ENCODE measurements at regions not wholly inside any gene's neighbourhood (a gene's known extent, or its start where the extent isn't known, plus 50 kb on each side); places are given as distances from the start of the nearest gene placed in this dataset.

- no peak for TF ChIP-seq POLR2A (IDR thresholded peaks at IDR 0.05; ENCODE audit: low read depth, low read length)
- DNase-seq (ENCODE audit: insufficient read length, low spot score) (no peak), FAIRE-seq (no peak)
These were observed 224.8 kb upstream of the LYZL1 start for GRCh38 chr10:29063806-29064644.

DNA sequence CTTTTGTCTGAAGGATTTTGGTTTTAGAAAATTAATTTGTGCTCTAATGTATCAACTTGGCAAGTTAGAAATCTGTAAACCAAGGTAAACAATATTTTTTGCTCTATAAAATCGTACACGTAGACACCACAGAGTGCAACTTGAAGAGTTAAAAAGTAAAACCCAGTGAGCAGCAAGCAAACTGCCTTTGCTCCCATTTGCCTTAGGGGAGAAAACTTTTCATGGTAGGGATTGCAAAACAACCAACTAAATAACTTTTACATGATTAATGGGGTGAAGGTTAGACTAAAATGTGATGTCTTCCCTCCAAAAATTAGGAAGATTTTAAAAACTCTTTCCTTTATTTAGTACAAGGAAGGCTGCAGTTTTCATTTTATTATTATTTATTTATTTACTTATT lies 224.2 kb upstream of the LYZL1 start:
- no peak for FAIRE-seq
- TF ChIP-seq POLR2A (IDR thresholded peaks at IDR 0.05; ENCODE audit: low read depth, low read length): no peak
- DNase-seq (ENCODE audit: insufficient read length, low spot score): no peak

DNA sequence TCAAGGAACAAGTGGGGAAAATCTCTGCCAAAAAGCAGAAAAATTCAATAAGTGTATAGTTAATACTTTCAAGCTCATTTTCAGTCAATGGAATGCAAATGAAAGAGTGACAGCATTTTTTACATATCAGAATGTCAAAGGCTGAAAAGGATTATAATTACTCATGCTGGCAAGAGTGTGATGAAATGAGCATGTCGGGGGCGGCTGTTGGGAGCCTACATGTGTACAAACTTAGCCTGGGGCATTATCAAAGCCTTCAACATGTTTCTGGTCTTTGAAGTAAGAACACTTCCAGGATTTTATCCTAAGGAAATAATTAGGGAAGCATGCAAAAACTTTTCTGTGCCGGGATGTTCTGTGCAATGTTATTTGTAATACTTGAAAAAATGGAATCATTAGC lies 221.7 kb upstream of the LYZL1 start:
- DNase-seq (ENCODE audit: insufficient read length, low spot score) (no peak), FAIRE-seq (no peak)
- no peak for TF ChIP-seq POLR2A (IDR thresholded peaks at IDR 0.05; ENCODE audit: low read depth, low read length)

GRCh38 chr10:29067628-29068027 lies 221.2 kb upstream of the LYZL1 start:
- DNase-seq (ENCODE audit: insufficient read length, low spot score): no peak
- FAIRE-seq: no peak

GRCh38 chr10:29068302-29068701 lies 220.6 kb upstream of the LYZL1 start:
- FAIRE-seq (no peak), DNase-seq (ENCODE audit: insufficient read length, low spot score) (no peak)
- TF ChIP-seq POLR2A (IDR thresholded peaks at IDR 0.05; ENCODE audit: low read depth, low read length): no peak

More at GRCh38 chr10:29067628-29068027, 221.2 kb upstream of the LYZL1 start:
- TF ChIP-seq POLR2A (IDR thresholded peaks at IDR 0.05; ENCODE audit: low read depth, low read length): no peak

DNA sequence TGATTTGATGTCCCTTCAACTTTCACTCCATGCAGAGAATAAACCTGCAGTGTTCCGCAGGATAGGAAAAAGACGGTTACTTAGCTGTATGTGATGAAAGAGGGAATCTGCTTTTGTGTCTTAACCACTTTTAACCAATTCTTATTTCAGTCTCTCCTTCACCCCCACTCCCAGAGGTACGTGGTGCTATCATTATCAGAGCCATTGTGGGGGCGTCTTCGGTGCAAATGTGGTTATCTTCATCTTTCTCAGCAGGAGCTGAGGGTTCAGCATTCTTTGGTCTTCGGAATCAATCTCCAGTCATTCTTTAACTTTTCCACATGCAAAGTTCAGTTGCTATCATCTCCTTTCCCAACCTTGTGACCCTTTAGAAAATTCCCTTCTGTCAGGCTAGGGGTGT lies 219.9 kb upstream of the LYZL1 start:
- FAIRE-seq: no peak
- no peak for DNase-seq (ENCODE audit: insufficient read length, low spot score)
- TF ChIP-seq POLR2A (IDR thresholded peaks at IDR 0.05; ENCODE audit: low read depth, low read length): no peak

GRCh38 chr10:29069941-29070340 lies 218.9 kb upstream of the LYZL1 start:
- no peak for TF ChIP-seq POLR2A (IDR thresholded peaks at IDR 0.05; ENCODE audit: low read depth, low read length)
- FAIRE-seq (no peak), DNase-seq (ENCODE audit: insufficient read length, low spot score) (no peak)

DNA sequence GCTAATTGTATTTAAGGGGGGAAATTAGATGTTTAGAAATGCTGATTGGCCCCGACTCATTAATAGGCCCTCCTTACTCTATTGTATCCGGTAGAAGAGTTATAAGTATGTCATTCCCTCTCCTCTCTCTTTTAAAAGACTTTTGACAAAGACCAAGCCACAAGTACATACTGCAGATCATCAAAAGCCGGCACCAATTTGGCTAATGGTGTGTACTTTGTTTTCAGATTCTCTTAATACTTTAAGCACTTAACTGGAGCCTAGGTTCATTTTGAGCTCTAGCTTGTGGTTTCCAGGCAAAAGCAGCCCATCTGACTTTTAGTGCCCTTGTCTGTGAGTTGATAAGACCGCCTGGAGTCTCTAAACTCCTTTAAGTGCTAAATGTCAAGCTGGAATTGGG lies 210.0 kb upstream of the LYZL1 start:
- DNase-seq (ENCODE audit: insufficient read length, low spot score) (no peak), FAIRE-seq (no peak)
- no peak for TF ChIP-seq POLR2A (IDR thresholded peaks at IDR 0.05; ENCODE audit: low read depth, low read length)

DNA sequence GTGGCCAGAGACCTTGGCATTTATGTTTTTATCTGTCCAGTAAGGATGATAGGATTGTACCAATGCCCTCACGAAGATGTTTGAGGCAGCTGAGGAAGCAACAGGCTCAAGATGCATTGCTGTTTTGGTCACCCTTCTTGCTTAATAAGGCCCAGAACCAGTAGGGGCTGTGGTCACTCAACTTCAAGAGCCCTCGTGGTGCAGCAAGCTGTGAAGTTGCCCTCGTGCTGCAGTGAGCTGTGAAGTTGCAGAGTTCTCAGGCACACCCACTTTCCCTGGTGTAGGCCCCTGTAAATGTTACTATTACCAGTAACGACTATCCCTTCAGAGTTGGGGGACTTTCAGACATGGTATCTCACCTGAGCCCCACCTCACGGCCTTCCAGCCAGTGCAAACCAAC lies 207.6 kb upstream of the LYZL1 start:
- DNase-seq (ENCODE audit: insufficient read length, low spot score): no peak
- no peak for TF ChIP-seq POLR2A (IDR thresholded peaks at IDR 0.05; ENCODE audit: low read depth, low read length)
- FAIRE-seq: no peak

- no peak for DNase-seq (ENCODE audit: insufficient read length, low spot score)
- FAIRE-seq: no peak
- no peak for TF ChIP-seq POLR2A (IDR thresholded peaks at IDR 0.05; ENCODE audit: low read depth, low read length)
These were observed 206.8 kb upstream of the LYZL1 start for GRCh38 chr10:29081951-29082685.

- no peak for DNase-seq (ENCODE audit: insufficient read length, low spot score)
- no peak for TF ChIP-seq POLR2A (IDR thresholded peaks at IDR 0.05; ENCODE audit: low read depth, low read length)
- no peak for FAIRE-seq
These were observed 205.8 kb upstream of the LYZL1 start for GRCh38 chr10:29083096-29083495.

DNA sequence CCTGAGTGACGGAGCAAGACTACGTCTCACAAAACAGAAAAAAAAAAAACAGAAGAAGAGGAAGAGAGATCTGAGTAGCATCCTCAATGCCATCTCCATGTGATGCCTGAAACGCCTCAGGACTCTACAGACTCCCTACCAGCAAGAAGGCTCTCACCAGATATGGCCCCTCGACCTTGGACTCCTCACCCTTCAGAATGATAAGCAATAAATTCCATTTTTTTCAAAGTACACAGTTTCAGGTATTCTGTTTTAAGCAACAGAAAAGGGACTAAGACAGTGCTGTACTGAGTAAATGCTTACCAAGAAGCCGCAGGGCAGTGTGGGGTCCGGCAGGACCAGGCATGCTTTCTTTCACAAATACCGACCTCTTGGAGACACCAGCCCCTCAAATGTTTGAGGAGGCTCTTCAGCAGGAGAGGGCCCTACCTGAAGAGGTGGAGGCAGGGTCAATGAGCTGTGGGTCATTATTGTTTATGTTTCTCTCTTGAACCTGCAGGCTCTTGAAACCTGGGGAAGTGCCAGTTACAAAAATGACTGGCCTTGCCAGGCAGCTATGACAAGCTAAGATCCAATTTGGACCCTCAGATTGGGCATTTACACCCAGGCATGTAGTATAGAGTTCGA lies 204.1 kb upstream of the LYZL1 start:
- no peak for TF ChIP-seq POLR2A (IDR thresholded peaks at IDR 0.05; ENCODE audit: low read depth, low read length)
- DNase-seq (ENCODE audit: insufficient read length, low spot score) (no peak), FAIRE-seq (no peak)

- DNase-seq (ENCODE audit: insufficient read length, low spot score): no peak
- TF ChIP-seq POLR2A (IDR thresholded peaks at IDR 0.05; ENCODE audit: low read depth, low read length): no peak
- FAIRE-seq: no peak
These were observed 199.8 kb upstream of the LYZL1 start for GRCh38 chr10:29089091-29089490.

DNA sequence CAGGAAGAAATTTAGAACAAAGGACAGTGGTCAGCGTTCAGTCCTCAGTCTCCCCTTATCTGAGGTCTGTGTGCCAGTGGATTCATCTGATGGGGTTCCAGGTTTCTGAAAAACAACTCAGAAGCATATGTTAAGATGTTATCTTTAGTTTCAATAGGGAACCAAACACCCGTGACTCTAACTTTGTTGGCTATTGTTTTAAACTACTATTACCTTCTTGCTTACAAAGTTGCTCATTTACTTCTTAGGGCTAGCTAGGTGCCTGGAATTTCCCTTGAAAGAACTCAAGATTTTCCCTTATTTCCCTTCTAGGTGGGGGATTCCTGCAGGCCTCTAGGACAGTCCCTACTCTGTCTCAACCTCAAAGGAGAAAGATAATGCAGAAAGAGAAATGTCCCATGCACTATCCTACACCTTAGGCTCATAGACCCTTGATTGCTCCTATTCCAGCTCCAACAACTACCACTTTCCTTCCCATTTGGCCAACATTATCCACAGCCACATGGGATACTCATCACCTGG lies 192.5 kb upstream of the LYZL1 start:
- no peak for TF ChIP-seq POLR2A (IDR thresholded peaks at IDR 0.05; ENCODE audit: low read depth, low read length)
- FAIRE-seq: no peak

More for the DNA sequence above, 192.5 kb upstream of the LYZL1 start:
- DNase-seq (ENCODE audit: insufficient read length, low spot score): no peak

Data from H54 (cell line).